Activated CD4-positive, alpha-beta T cell treated with anti-CD3 and anti-CD28 coated beads, Interleukin-2, amount 50 U/mL, for 4 hours (primary cell): ENCODE measurements at regions not wholly inside any gene's neighbourhood (a gene's known extent, or its start where the extent isn't known, plus 50 kb on each side); places are given as distances from the start of the nearest gene placed in this dataset.

Experiments used
- DNase-seq, 2 experiments: peaks; one replicate each; pipeline ENCODE4 v3.0.0-alpha.2; 2020

DNA sequence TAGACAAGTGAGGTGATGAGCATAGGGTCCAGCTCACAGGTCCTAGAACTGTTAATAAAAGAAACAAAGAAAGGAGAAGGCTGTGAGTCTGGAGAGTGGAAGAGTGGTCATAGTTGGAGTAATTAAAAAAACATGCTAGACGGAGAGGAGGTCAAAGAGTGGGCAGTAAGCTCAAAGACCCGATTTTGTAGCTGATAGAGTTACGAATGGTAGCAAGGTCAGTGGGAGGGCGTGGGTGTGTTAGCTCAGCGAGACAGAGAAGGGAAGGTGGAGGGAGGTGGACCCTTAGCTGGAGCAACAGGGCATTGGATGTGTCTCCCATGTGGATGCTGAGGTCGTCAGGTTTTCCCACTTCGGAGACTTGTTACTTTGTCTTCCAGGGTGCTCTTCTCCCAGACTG is 431.7 kb downstream of the CDH26 start:
- DNase-seq, result no peak

DNA sequence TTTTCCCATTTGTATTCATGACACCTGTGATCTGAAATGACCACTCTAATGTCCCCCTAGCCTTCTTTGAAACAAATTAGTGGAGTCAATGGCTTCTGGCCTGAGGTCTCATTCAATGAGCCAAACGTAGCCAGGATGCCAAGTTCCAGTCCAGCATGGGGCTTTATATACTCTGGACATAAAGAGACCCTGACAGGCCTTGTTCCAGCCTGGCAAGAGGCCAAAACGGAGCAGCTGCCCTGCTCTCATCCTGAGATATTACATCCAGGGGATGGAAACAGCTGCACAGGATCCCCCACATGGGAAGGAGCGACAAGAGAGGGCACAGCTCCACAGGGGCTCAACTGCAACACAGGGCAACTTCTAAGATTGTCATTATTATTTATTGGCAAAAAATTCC is 437.8 kb downstream of the CDH26 start:
- no peak for DNase-seq

DNA sequence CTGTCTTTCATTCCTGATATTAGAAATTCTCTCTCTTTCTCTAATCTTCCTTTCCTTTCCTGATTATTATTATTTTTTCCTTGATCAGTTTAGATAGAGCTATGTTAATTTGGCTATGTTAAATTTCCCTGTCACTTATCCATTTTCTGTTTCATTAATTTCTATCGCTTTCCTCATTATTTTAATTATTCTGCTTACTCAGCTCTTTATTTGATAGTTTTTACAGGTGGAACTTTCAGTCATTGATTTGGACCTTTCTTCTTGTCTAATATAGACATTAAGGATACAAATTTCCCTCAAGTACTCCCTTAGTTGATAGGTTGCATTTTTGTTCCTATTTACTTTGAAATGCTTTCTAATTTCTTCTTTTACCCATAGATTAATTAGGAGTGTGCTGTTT is 442.3 kb downstream of the CDH26 start:
- no peak for DNase-seq

DNA sequence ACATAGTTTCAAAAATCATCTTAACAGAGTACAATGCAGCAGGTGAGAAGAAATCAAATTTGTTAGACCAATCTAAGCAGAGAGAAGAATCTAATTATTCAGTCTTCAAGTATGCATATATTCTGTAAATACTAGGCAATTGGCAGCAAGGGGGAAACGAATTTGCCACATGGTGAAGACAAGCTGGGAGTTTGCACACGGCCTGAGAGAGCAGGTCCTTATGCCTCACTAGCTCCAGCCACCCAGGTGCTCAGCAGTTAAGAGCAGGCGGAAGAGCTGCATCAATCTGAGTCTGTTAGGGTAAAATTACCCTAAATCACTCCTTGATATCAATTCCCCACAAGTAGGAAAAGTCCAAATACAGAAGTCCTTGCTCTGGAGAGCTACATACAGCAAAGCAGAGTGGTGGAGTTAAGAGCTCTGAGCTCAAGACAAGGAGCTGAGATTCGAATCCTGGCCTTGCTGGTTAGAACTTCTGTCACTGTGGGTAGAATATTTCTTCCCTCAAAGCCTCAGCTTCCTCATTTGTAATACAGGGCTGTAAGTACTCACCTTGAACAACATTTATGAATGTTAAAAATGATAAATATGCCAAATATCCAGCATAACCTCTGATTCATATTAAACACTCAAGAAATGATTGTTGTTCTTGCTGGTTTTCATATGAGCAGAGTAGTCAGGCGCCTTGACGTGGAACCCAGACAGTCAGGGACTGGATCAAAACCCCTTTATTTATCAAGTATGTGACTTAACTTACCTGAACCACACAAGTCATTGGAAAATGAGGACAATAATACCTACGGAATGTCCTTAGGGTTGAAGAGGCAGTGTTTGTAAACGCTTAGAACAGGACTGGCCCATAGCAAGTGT is 444.2 kb downstream of the CDH26 start:
- DNase-seq, result no peak

DNA sequence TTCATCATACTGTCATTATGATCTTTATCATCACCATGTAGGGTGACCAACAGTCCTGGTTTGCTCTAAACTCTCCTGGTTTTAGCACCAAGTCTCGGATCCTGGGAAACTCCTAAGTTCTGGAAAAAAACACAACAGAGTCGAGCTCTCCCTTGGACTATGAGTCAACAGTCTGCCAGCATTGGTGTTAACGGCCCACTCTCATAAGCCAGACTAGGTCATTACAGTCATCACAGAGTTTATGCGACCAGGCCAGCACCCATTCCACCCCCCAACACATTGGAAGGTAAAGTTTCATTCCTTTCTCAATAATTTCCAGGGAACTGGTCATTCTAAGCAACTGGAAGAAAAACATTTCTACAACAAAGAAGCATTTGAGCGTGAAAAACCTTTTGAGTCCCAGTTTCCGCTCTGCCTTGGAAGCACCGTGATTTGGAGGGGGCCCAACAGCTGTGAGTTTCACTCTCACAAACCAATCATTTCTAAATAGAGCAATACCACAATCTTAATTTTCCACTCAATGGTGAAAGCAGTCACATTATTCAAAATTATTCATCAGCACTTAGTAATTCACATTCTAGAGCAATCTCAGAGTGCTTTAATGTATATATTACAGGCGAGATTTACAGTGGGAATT is 445.0 kb downstream of the CDH26 start:
- DNase-seq, result no peak

DNA sequence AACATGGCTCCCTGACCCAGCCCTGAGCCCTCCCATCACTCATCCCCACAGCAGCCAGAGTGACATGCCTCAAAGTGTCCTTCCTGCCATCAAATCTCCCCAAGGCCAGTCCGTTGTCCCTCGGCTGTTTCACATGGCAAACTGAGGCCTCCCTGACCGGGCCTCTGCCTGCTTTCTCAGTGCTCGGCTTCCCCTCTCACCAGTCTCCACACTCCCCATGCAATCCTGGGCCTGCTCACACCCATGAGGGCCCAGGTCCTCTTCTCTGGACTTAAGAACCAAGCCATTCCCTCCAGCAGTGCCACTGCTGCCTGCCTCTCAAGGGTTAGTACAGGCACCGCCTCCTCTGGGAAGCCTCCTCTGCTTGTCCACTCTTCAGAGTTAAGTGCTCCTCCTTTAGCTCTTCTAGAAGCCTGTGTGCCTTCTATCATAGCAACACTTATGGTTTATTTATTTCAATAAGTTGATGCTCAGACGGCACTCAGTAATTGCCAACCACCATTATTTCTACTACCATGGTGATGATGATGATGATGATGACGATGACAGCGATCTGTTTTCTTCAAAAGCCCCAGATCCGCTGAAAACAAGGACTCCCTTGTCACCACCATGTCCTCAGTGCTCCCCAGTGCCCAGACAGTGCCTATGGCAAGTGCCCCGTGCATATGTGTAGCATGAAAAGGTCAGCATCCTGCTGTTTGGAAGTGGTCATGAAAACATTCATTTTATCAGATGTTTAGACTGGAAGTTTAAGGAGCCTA is 449.0 kb downstream of the CDH26 start:
- no peak for DNase-seq

DNA sequence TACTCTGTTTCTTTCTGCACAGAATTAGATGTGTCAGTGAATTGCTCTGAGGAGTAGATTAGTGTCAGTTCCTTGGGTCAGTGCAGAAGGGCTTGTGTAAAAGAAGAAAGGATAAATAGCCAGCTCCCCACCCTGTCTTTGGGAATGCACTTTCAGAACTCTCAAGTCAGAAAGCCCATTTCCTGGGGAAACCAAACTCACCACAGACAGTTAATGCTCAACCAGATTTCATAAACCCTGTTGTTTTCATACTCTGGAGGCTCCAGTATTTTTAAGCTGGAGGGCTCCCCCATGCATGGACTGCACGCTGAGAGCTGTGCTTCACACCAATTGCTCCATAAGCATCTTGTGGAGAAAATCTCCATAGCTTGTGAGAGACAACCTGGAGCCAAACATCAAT is 449.7 kb downstream of the CDH26 start:
- DNase-seq, result no peak

DNA sequence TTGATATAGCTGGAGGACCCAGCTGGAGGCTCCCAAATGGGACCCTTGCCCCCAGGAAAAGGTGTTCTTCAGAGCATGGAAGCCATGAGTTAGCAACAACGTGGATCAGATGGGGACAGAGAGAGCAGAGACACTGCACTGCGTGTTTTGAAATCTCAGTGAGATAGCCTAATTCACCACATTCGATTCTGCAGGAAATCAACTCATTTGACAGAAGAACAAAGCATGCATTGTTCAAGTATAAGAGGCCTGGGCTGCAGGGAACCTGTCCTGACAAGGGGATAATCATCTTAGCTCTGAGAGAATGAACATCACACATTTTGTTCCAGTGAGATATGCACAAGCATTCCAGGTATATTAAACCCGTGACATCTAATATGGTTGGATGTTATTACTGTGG is 450.2 kb downstream of the CDH26 start:
- DNase-seq, result no peak

DNA sequence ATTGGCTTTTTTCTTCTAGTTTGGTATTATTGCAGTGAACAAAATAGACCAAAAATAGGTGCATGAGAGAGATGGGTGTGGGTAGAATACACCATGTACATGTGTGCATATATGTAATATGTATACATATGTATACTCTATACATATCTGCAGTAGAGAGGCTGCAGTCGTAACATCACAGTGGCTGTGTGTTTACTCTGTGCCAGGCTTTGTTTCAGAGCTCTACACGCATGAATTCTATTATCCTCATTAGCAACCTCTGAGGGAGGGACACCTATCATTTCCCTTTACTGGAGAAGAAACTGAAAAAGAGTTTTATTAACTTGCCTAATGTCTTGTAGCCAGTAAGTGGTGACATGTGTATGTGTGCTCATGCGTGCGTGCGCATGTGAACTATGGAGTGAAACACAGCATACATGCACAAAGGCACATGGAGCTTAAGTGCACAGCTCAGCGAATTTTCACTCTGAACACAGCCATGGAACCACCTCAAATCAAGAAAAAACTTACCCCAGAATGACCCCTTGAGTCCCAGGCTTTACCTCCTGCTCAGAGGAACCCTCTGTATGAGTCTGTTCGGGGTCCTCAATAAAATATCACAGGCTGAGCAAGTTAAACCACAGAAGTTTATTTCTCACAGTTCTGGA is 452.5 kb downstream of the CDH26 start:
- DNase-seq, result no peak

DNA sequence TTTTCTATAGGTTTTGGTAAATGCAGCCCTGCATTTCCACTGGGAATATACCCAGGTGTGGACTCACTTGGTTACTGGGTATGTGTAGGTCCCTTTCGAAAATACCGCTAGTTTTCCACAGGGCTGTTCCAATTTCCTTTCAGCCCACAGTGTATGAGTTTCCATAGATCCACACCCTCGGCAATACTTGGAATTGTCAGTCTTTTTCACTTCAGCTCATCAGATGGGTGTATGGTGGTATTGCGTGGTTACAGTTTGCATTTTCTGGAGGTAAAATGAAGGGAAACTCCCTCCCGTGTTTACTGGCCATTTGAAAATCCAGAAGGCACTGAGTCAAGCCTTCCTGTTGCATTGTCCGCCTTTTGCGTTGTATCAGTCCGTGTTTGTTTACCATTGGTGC is 453.6 kb downstream of the CDH26 start:
- no peak for DNase-seq

DNA sequence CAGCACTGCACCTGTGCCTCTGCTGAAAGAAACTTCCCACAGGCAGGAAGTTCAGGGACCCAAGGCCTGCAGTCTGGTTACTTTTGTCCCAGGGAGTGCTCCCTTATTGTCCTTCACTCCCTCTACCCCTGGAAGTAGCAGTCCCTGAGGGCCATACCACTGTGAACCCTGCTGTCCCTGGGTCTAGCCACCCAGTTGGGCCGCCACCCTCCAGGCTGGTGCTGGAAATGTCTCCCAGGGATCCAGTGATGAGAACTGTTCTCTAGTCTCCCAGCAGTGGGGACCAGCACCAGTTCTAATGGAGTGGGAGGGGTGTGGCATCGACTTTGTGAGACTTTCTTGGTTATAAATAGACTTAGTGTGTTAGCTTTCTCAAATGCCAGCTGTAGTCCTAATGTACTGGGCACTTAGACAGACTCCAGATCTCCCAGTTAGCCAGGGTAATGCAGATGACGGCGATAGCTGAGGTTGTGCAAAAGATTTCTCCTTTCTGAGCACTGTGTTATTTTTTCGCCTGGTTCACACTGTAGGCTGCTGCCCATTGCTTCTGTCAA is 462.5 kb downstream of the CDH26 start:
- no peak for DNase-seq

DNA sequence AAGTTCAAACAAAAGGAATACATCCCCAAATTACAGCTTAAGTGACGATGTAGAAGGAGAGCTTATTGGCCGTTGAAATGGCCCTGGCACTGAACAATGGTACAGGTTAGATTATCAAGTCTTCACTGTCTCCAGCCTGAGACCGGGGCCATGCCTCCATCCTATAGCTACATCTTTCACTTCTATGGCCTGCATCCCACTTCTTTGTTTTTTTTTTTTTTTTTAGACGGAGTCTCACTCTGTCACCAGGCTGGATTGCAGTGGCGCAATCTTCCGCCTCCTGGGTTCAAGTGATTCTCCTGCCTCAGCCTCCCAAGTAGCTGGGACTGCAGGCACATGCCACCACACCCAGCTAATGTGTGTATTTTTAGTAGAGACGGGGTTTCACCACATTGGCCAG is 464.6 kb downstream of the CDH26 start:
- DNase-seq, result no peak

DNA sequence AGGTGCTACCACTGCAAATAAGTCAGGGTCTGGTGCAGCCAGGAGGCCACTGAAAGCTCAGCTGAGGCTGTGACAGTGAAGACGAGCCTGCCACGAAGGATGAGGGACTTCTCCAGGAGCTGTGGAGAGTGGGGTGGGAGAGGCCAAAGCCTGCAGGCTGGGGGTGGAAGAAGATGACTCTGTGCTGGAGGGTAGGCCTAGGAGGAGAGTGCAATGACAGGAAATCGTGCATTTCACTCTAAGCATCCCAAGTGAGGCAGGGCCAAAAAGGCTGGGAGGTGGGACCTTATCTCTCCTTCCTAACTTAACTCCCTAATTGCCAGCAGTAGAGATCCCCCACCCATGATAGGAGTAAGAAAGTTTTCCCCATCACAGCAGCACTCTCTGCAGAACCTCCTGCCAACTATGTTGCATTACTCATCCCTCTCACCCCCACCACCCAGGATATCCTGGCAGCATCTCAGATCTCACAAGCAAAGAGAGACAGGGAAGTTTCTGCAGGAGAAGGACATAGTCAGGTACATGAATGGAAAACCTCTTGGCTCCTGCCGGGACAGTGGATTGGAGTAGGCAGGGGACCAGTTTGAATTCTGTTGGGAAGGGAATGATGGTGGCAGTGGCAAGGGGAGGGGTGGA is 466.2 kb downstream of the CDH26 start:
- DNase-seq, result no peak

DNA sequence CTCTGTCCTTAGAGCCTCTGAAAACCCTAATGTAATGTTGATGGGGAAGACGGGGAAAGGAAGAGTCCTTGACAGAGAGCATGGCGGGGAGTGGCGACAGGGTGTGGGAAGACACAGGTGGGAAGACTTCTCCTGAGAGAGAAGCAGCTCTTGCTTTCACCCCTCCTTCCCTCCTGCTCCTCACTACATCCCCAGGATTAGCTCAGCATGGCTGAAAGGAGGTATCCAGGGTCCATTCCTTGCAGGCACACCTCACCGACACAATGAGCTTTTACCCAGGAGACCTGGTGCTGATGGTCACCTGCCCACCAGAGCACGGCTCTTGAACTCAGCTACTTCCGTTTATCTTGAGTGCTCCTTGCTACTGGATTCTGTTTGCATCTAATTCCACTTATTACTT is 469.3 kb downstream of the CDH26 start:
- no peak for DNase-seq

DNA sequence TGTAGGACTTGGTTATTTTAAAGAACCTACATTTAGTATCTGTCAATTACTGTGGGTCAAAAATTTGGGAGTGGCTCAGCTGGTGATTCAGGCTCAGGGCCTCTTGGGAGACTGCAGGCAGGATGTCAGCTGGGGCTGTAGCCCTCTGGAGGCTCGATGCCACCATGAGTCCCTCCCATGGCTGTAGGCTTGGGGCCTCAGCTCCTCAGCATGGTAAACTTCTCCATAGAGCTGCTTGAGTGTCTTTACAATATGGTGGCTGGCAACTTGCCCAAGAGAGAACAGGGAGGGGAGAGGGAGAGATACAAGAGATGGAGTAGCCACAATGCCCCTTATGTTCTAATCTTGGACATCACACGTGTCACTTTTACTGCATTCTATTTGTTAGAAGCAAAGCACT is 470.4 kb downstream of the CDH26 start:
- DNase-seq, result no peak

DNA sequence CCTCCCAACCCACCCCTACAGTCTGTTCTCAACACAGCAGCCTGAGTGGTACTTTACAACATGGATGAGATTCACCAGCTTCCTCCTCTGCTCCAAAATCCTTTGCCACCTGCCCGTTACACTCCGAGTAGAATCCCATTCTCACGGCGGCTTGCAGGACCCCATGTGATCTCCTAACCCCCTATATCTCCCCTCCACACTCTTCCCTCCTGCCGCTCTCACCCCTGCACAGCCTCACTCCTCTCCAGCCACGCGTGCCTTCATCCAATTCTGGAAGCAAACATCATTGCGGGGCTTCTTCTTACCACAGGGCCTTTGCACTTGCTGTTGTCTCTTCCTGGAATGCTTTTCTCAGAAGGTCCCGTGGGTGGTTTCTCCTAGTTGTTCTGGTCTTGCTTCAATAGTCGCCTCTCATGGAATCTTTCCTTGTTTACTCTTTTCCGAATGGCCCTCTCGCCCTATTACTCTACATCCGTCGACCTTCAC is 472.3 kb downstream of the CDH26 start:
- no peak for DNase-seq

DNA sequence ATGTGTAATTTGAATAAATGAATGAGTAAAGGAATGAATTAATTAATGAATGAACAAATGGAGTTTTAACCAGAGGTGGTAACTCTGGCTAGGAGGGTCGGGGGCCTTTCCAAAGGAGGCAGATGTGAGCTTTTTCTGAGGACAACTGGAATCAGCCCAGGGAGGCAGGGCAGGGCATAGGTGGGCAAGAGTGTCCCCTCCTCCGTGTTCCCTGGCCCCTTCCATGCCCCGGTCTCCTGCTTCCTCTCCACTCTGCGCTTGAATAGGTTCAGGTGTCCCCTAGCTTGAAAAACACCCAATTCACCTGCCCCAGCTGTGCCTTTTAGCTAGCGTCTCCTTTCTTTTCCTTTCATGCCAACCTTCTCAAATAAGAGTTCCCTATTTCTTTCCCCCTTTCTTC is 473.1 kb downstream of the CDH26 start:
- no peak for DNase-seq

DNA sequence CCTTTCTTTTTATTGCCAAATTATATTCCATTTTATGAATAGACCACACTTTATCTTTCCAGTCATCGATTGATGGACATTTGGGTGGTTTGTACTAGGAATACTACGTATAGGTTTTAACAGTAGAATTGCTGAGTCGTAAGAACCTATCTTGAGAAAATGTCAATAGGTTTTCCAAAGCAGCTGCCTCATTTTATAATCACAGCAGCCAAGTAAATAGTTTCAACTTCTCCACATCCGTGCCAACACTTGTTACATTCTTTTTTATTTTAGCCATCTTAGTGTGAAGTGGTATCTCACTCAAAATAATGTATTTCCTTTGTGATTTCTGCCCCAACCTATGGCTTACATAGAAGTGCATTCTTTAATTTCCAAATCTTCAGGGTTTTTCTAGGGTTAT is 479.2 kb downstream of the CDH26 start:
- no peak for DNase-seq

DNA sequence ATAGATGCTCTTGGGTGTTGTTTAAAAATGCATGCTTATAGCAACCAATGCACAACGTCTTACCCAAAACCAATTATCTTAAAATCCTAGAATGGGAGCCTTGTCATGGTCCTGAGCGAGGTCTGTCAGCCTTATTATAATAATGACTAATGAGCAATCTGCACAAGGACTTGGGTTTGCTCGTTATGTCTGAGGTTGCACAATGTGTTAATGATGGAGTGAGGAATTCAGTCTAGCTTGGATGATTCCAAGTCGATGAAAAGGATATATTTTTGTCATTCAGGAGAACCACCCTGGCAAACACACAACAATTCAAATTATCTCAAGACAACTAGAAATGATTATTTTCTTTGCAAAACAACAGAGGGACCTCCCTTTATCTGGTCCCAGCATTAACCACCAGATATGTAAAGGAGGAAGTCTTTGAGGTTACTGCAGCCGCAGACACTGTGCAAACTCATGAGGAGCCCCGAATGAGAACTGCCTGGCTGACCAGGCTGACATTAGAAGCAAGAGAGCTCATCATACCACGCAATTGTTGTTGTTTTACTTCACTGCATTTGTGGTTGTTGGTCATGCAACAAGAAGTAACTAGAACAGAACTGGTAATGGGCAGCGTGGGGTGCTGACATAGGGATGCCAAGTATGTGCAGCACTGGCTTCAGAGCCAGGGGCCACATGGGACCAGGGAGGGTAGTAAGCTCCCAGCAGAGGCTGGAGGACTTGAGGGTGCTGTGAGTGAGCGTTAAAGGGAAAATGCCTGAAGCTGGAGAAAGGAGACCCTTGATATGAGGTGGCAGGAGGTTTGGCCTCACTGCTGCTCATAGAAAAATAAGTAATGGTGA is 488.3 kb downstream of the CDH26 start:
- no peak for DNase-seq

DNA sequence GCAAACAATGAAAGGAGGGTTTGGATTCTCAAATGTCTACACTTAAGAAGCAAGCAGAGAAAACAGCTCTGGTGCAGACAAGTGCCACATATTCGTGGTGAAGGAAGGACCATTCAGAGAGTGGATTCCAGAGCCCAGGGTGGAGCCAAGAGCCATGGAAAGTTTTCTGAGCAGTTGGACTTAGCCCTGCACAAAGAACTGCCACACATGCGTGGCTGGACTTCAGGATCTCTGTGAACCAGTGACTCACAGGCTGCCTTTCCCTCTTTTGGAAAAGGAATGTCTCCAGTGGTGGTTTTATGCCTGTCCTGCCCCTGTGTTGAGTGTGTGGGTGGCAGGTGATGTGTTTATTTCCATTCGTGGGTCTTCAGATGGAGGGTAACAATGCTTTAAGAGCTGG is 489.5 kb downstream of the CDH26 start:
- no peak for DNase-seq
